B cell (primary cell): ENCODE measurements at regions not wholly inside any gene's neighbourhood (a gene's known extent, or its start where the extent isn't known, plus 50 kb on each side); places are given as distances from the start of the nearest gene placed in this dataset.
"Not testable (repeated sequence)": the region's sequence is repeated elsewhere in the genome, so short reads cannot be mapped to it uniquely, and the experiment has no call there.

Source experiments
- ATAC-seq: fragments of 200-7000 bp; cut with Tn5 transposase; one replicate; pipeline ENCODE4 v1.10.0; 2021; ENCODE audit warnings: low read depth, mild to moderate bottlenecking, moderate number of reproducible peaks, moderate library complexity
- CTCF ChIA-PET: fragments of 350-600 bp; sonication (Branson Sonifier 250); formaldehyde crosslinking; loops from one replicate; lab custom pipeline; 2021; ENCODE audit warnings: antibody characterized with exemption, inconsistent platforms; lab: Charles Lee
- POLR2A ChIA-PET: fragments of 350-600 bp; sonication (Branson Sonifier 250); formaldehyde crosslinking; loops from one replicate; lab custom pipeline; 2021; ENCODE audit warnings: antibody characterized with exemption; lab: Charles Lee
- DNase-seq: peaks from one replicate; pipeline ENCODE4 v3.0.0; 2013
- H2AFZ ChIP-seq: 2 replicates; pipeline ENCODE4 v1.6.1; 2012; ENCODE audit warnings: mild to moderate bottlenecking, low read depth, low read length; ENCODE audit not compliant: insufficient read depth, poor library complexity, severe bottlenecking
- H3K27ac ChIP-seq, 2 donors: 1 replicate in 1 of 2; 2 replicates in 1 of 2; pipeline ENCODE4 v1.5.1; 2012 to 2013; ENCODE audit warnings: low read length in 2 of 2, mild to moderate bottlenecking in 2 of 2, moderate library complexity in 1 of 2
- H3K27me3 ChIP-seq, 4 experiments: fragments of 200-600 bp in 1 of 4; sonication (generic) in 1 of 4; replicated peaks in 1 of 4; 1 replicate in 2 of 4; 2 replicates in 2 of 4; pipeline versions ENCODE4 v1.6.1 to v1.7.0; 2013 to 2016; ENCODE audit warnings: low read length in 3 of 4, mild to moderate bottlenecking in 2 of 4, mixed read lengths in 1 of 4, moderate library complexity in 1 of 4; ENCODE audit not compliant: insufficient read depth in 4 of 4, control insufficient read depth in 3 of 4; ENCODE audit errors: control extremely low read depth in 1 of 4
- H3K36me3 ChIP-seq, 2 experiments: replicated peaks in 1 of 2; 1 replicate in 1 of 2; 2 replicates in 1 of 2; pipeline versions ENCODE4 v1.6.1 to v1.7.1; 2013; ENCODE audit warnings: low read length in 1 of 2; ENCODE audit not compliant: insufficient read depth in 2 of 2, control insufficient read depth in 1 of 2; ENCODE audit errors: control extremely low read depth in 1 of 2, extremely low read depth in 1 of 2
- H3K4me1 ChIP-seq, 2 donors: fragments of 200-600 bp in 1 of 2; sonication (generic) in 1 of 2; 1 replicate in 1 of 2; 2 replicates in 1 of 2; pipeline versions ENCODE4 v1.5.1 to v1.6.1; 2013 to 2017; ENCODE audit warnings: low read length in 2 of 2; ENCODE audit not compliant: control insufficient read depth in 2 of 2, insufficient read depth in 2 of 2
- H3K4me2 ChIP-seq: replicated peaks from 2 replicates; pipeline ENCODE3; 2012; ENCODE audit warnings: mild to moderate bottlenecking, low read depth, low read length; ENCODE audit not compliant: poor library complexity, severe bottlenecking
- H3K4me3 ChIP-seq, 5 experiments: fragments of 200-600 bp in 1 of 5; sonication (generic) in 1 of 5; 1 replicate in 3 of 5; 2 replicates in 2 of 5; pipeline versions ENCODE4 v1.5.1 to v1.7.0; 2011 to 2016; ENCODE audit warnings: low read length in 4 of 5, mild to moderate bottlenecking in 4 of 5, low read depth in 2 of 5, control low read depth in 1 of 5, moderate library complexity in 1 of 5; ENCODE audit not compliant: insufficient read depth in 1 of 5; ENCODE audit errors: control extremely low read depth in 1 of 5, extremely low read depth in 1 of 5
- H3K79me2 ChIP-seq: fragments of 200-600 bp; sonication (generic); one replicate; pipeline ENCODE4 v1.6.0; 2016; ENCODE audit warnings: low read length; ENCODE audit not compliant: control insufficient read depth, insufficient read depth
- H3K9ac ChIP-seq: fragments of 200-600 bp; sonication (generic); 2 replicates; pipeline ENCODE4 v1.6.1; 2017; ENCODE audit warnings: mild to moderate bottlenecking, low read length, moderate library complexity
- H3K9me3 ChIP-seq, 3 donors: one replicate each; pipeline versions ENCODE4 v1.6.1 to v1.7.1; 2013; ENCODE audit warnings: low read length in 2 of 3; ENCODE audit not compliant: control insufficient read depth in 2 of 3, insufficient read depth in 1 of 3; ENCODE audit errors: control extremely low read depth in 1 of 3
- H4K20me1 ChIP-seq: 2 replicates; pipeline ENCODE4 v1.6.0; 2012; ENCODE audit warnings: mild to moderate bottlenecking, low read length; ENCODE audit not compliant: insufficient read depth, control insufficient read depth, poor library complexity, severe bottlenecking
- H3K27ac Mint-ChIP-seq: one replicate; pipeline ENCODE4 v1.8.0; 2021; ENCODE audit warnings: mixed read lengths
- H3K27me3 Mint-ChIP-seq: one replicate; pipeline ENCODE4 v1.8.0; 2021; ENCODE audit warnings: mixed read lengths
- H3K4me1 Mint-ChIP-seq: one replicate; pipeline ENCODE4 v1.8.0; 2021; ENCODE audit warnings: mixed read lengths
- H3K4me3 Mint-ChIP-seq: one replicate; pipeline ENCODE4 v1.8.0; 2021; ENCODE audit warnings: mixed read lengths
- H3K9me3 Mint-ChIP-seq: one replicate; pipeline ENCODE4 v1.8.0; 2022; ENCODE audit warnings: mixed read lengths; ENCODE audit not compliant: insufficient read depth
- CTCF ChIP-seq: fragments of 200-600 bp; IDR thresholded peaks from one replicate; pipeline ENCODE4 v1.8.0; 2022; ENCODE audit warnings: antibody characterized with exemption, mild to moderate bottlenecking
- EZH2 ChIP-seq: IDR thresholded peaks from 2 replicates; pipeline ENCODE4 v1.6.1; 2012; ENCODE audit warnings: borderline replicate concordance, low read depth, mild to moderate bottlenecking, moderate library complexity, low read length; ENCODE audit not compliant: insufficient read depth, poor library complexity, severe bottlenecking
- WGBS: methylation state at CpG from one replicate; pipeline ENCODE4 v1.1.5; 2013; ENCODE audit warnings: missing lambda C conversion rate; ENCODE audit not compliant: insufficient coverage; 5-methylcytosine and 5-hydroxymethylcytosine counted together
- intact Hi-C: fragments of 100-400 bp; cut with micrococcal nuclease; formaldehyde crosslinking; loops from one replicate; pipeline ENCODE4 v1.10.0; 2022

- no peak overlapping the region for H2AFZ ChIP-seq
- no CpG with 5 or more reads among the region's 1 CpG for WGBS
- H3K4me3 ChIP-seq: no peak overlapping the region
- POLR2A ChIA-PET: no interaction called here
- no peaks in the 10 kb centered on the region for H3K4me1 ChIP-seq
- DNase-seq: no peak
- ATAC-seq: no peak
- H3K4me3 Mint-ChIP-seq: no peak overlapping the region
- intact Hi-C loops: no loop called here
- no peaks in the 10 kb centered on the region for H3K36me3 ChIP-seq
- H3K79me2 ChIP-seq: no peaks in the 10 kb centered on the region
- peaks cover 0 to 5% (median 0%) of the 10 kb centered on the region in 4 experiments for H3K27me3 ChIP-seq
- no peak for TF ChIP-seq EZH2
- no peak for TF ChIP-seq CTCF
- no peaks in the 10 kb centered on the region for H3K4me1 Mint-ChIP-seq
- H3K27ac Mint-ChIP-seq: no peak overlapping the region
- H3K27me3 Mint-ChIP-seq: peaks cover 28% of the 10 kb centered on the region
- H3K4me2 ChIP-seq: no peak overlapping the region
- no peaks in the 10 kb centered on the region for H4K20me1 ChIP-seq
- H3K9ac ChIP-seq: no peak overlapping the region
- H3K9me3 ChIP-seq: no peaks in the 10 kb centered on the region
- CTCF ChIA-PET: no interaction called here
- H3K9me3 Mint-ChIP-seq: no peaks in the 10 kb centered on the region
- H3K27ac ChIP-seq: no peak overlapping the region
Measured at GRCh38 chr3:107201146-107201545, 176.1 kb upstream of the CCDC54 start.

GRCh38 chr3:107202885-107203284 lies 174.4 kb upstream of the CCDC54 start:
- H3K4me1 Mint-ChIP-seq, H3K36me3 ChIP-seq, H3K79me2 ChIP-seq, POLR2A ChIA-PET, CTCF ChIA-PET, H3K4me2 ChIP-seq, H3K9me3 Mint-ChIP-seq, H3K27ac Mint-ChIP-seq, H3K4me1 ChIP-seq, H4K20me1 ChIP-seq, H3K9me3 ChIP-seq, ATAC-seq, H3K9ac ChIP-seq, H3K27ac ChIP-seq, DNase-seq, H2AFZ ChIP-seq, H3K4me3 Mint-ChIP-seq, H3K27me3 ChIP-seq, intact Hi-C loops, H3K4me3 ChIP-seq: not testable (repeated sequence)
- peaks cover 29% of the 10 kb centered on the region for H3K27me3 Mint-ChIP-seq
